Mesendoderm (in vitro differentiated cells): ENCODE measurements at regions not wholly inside any gene's neighbourhood (a gene's known extent, or its start where the extent isn't known, plus 50 kb on each side); places are given as distances from the start of the nearest gene placed in this dataset.

ENCODE experiments used
- DNase-seq: peaks from one replicate; pipeline ENCODE4 v3.0.0; 2013
- H2AK5ac ChIP-seq: 2 replicates; pipeline ENCODE4 v1.6.1; 2013; ENCODE audit warnings: low read length, inconsistent platforms
- H2BK120ac ChIP-seq: 2 replicates; pipeline ENCODE4 v1.6.1; 2013; ENCODE audit warnings: low read depth, mild to moderate bottlenecking, low read length, moderate library complexity, mixed read lengths
- H2BK15ac ChIP-seq: replicated peaks from 2 replicates; pipeline ENCODE4 v1.6.1; 2013; ENCODE audit warnings: low read depth, mild to moderate bottlenecking, moderate library complexity
- H2BK5ac ChIP-seq: 2 replicates; pipeline ENCODE4 v1.6.1; 2013; ENCODE audit warnings: low read length, inconsistent platforms
- H3K18ac ChIP-seq: 2 replicates; pipeline ENCODE4 v1.6.1; 2013; ENCODE audit warnings: mild to moderate bottlenecking, low read length, mixed read lengths
- H3K23ac ChIP-seq: one replicate; pipeline ENCODE4 v1.6.1; 2013; ENCODE audit warnings: low read length
- H3K27ac ChIP-seq: 2 replicates; pipeline ENCODE4 v1.5.1; 2013; ENCODE audit warnings: low read depth, mild to moderate bottlenecking, inconsistent platforms, low read length, moderate library complexity
- H3K27me3 ChIP-seq: 2 replicates; pipeline ENCODE4 v1.6.1; 2013; ENCODE audit warnings: low read length, control low read depth, mild to moderate bottlenecking, inconsistent platforms; ENCODE audit not compliant: insufficient read depth, poor library complexity
- H3K36me3 ChIP-seq: 2 replicates; pipeline ENCODE4 v1.6.1; 2013; ENCODE audit warnings: low read length, inconsistent platforms; ENCODE audit not compliant: control insufficient read depth, insufficient read depth
- H3K4ac ChIP-seq: one replicate; pipeline ENCODE4 v1.6.1; 2013; ENCODE audit warnings: low read depth, mild to moderate bottlenecking, low read length, moderate library complexity
- H3K4me1 ChIP-seq: 2 replicates; pipeline ENCODE4 v1.6.1; 2013; ENCODE audit warnings: low read depth, low read length, inconsistent platforms; ENCODE audit not compliant: control insufficient read depth
- H3K4me2 ChIP-seq: 2 replicates; pipeline ENCODE4 v1.6.1; 2013; ENCODE audit warnings: low read length
- H3K4me3 ChIP-seq: 2 replicates; pipeline ENCODE4 v1.5.1; 2013; ENCODE audit warnings: mild to moderate bottlenecking, low read length
- H3K56ac ChIP-seq: one replicate; pipeline ENCODE4 v1.6.1; 2013; ENCODE audit warnings: low read length
- H3K79me1 ChIP-seq: 2 replicates; pipeline ENCODE4 v1.6.1; 2013; ENCODE audit warnings: low read length, inconsistent platforms
- H3K79me2 ChIP-seq: 2 replicates; pipeline ENCODE4 v1.6.1; 2013; ENCODE audit warnings: mild to moderate bottlenecking, low read length; ENCODE audit not compliant: control insufficient read depth, insufficient read depth
- H3K9ac ChIP-seq: 2 replicates; pipeline ENCODE4 v1.6.1; 2013; ENCODE audit warnings: low read length, inconsistent platforms
- H4K5ac ChIP-seq: one replicate; pipeline ENCODE4 v1.6.1; 2013; ENCODE audit warnings: low read length
- H4K8ac ChIP-seq: one replicate; pipeline ENCODE4 v1.6.1; 2013; ENCODE audit warnings: low read depth, mild to moderate bottlenecking, control low read depth, low read length, moderate library complexity
- WGBS: extraction: QIAGEN DNeasy Blood & Tissue Kit; methylation state at CpG from one replicate; pipeline ENCODE4 v1.1.7; 2013; ENCODE audit warnings: low lambda C conversion rate, missing lambda C conversion rate; ENCODE audit not compliant: insufficient coverage; ENCODE audit errors: extremely low coverage; 5-methylcytosine and 5-hydroxymethylcytosine counted together

GRCh38 chr18:29605365-29605764 is 1428.4 kb upstream of the CDH2 start:
- WGBS = no CpG with 5 or more reads among the region's 1 CpG
- Histone ChIP-seq H3K4me3 (no peak overlapping the region), H3K79me2 (no peaks in the 10 kb centered on the region)

GRCh38 chr18:29596959-29597358 is 1420.0 kb upstream of the CDH2 start:
- H3K36me3 ChIP-seq = no peaks in the 10 kb centered on the region
- H3K18ac ChIP-seq = no peak overlapping the region
- no peak overlapping the region for H4K8ac ChIP-seq
- no peak overlapping the region for H3K4ac ChIP-seq
- H3K4me2 ChIP-seq = no peak overlapping the region
- H2BK120ac ChIP-seq = no peak overlapping the region
- no peak overlapping the region for H3K4me3 ChIP-seq
- H2BK15ac ChIP-seq = no peak overlapping the region
- no peaks in the 10 kb centered on the region for H3K4me1 ChIP-seq
- no peak overlapping the region for H2BK5ac ChIP-seq
- H3K27me3 ChIP-seq = no peaks in the 10 kb centered on the region
- no peak overlapping the region for H2AK5ac ChIP-seq
- no peak overlapping the region for H3K23ac ChIP-seq
- DNase-seq = no peak
- H4K5ac ChIP-seq = no peak overlapping the region
- H3K9ac ChIP-seq = no peak overlapping the region
- H3K79me2 ChIP-seq = no peaks in the 10 kb centered on the region
- no peak overlapping the region for H3K56ac ChIP-seq
- H3K27ac ChIP-seq = no peak overlapping the region
- WGBS = 100% methylated on average over 2 of the region's 5 CpGs
- H3K79me1 ChIP-seq = no peaks in the 10 kb centered on the region

More at GRCh38 chr18:29605365-29605764, 1428.4 kb upstream of the CDH2 start:
- H3K56ac ChIP-seq = no peak overlapping the region
- DNase-seq = peak; percentile 15
- H3K79me1 ChIP-seq = no peaks in the 10 kb centered on the region
- H3K27ac ChIP-seq = no peak overlapping the region
- no peaks in the 10 kb centered on the region for H3K4me1 ChIP-seq
- H3K18ac ChIP-seq = no peak overlapping the region
- H2BK5ac ChIP-seq = no peak overlapping the region
- no peak overlapping the region for H2BK120ac ChIP-seq
- no peak overlapping the region for H3K9ac ChIP-seq
- no peak overlapping the region for H4K5ac ChIP-seq
- no peak overlapping the region for H2AK5ac ChIP-seq
- H3K4me2 ChIP-seq = no peak overlapping the region
- H2BK15ac ChIP-seq = no peak overlapping the region
- no peak overlapping the region for H3K4ac ChIP-seq
- no peak overlapping the region for H4K8ac ChIP-seq
- H3K27me3 ChIP-seq = no peaks in the 10 kb centered on the region
- no peaks in the 10 kb centered on the region for H3K36me3 ChIP-seq
- no peak overlapping the region for H3K23ac ChIP-seq

- H2AK5ac ChIP-seq = no peak overlapping the region
- H2BK120ac ChIP-seq = no peak overlapping the region
- no peaks in the 10 kb centered on the region for H3K79me1 ChIP-seq
- H3K9ac ChIP-seq = no peak overlapping the region
- H3K23ac ChIP-seq = no peak overlapping the region
- no peaks in the 10 kb centered on the region for H3K27me3 ChIP-seq
- no peak overlapping the region for H2BK15ac ChIP-seq
- H3K18ac ChIP-seq = no peak overlapping the region
- no peak overlapping the region for H3K56ac ChIP-seq
- no peak overlapping the region for H3K4me3 ChIP-seq
- DNase-seq = peak; percentile 2
- no peak overlapping the region for H4K8ac ChIP-seq
- H2BK5ac ChIP-seq = no peak overlapping the region
- no peak overlapping the region for H4K5ac ChIP-seq
- no peaks in the 10 kb centered on the region for H3K4me1 ChIP-seq
- no peak overlapping the region for H3K27ac ChIP-seq
- no peak overlapping the region for H3K4me2 ChIP-seq
- no CpG with 5 or more reads among the region's 2 CpGs for WGBS
- no peaks in the 10 kb centered on the region for H3K79me2 ChIP-seq
- no peak overlapping the region for H3K4ac ChIP-seq
- no peaks in the 10 kb centered on the region for H3K36me3 ChIP-seq
Measured at GRCh38 chr18:29594493-29594892, 1417.6 kb upstream of the CDH2 start.

GRCh38 chr18:29588446-29589100 is 1411.6 kb upstream of the CDH2 start:
- Histone ChIP-seq H3K23ac (no peak overlapping the region), H3K4me3 (no peak overlapping the region)

GRCh38 chr18:29586210-29586609 is 1409.3 kb upstream of the CDH2 start:
- Histone ChIP-seq H2BK5ac (no peak overlapping the region), H2BK120ac (no peak overlapping the region), H3K4ac (no peak overlapping the region), H3K36me3 (no peaks in the 10 kb centered on the region), H3K4me3 (no peak overlapping the region), H4K8ac (no peak overlapping the region), H2BK15ac (no peak overlapping the region), H3K27ac (no peak overlapping the region), H3K79me1 (no peaks in the 10 kb centered on the region), H2AK5ac (no peak overlapping the region), H4K5ac (no peak overlapping the region), H3K4me1 (no peaks in the 10 kb centered on the region), H3K79me2 (no peaks in the 10 kb centered on the region), H3K4me2 (no peak overlapping the region), H3K56ac (no peak overlapping the region), H3K23ac (no peak overlapping the region), H3K27me3 (no peaks in the 10 kb centered on the region), H3K18ac (no peak overlapping the region), H3K9ac (no peak overlapping the region)
- WGBS = no CpG with 5 or more reads among the region's 3 CpGs
- DNase-seq = peak; percentile 11

More at GRCh38 chr18:29588446-29589100, 1411.6 kb upstream of the CDH2 start:
- H2BK15ac ChIP-seq = no peak overlapping the region
- WGBS = no CpG with 5 or more reads among the region's 17 CpGs
- H3K36me3 ChIP-seq = no peaks in the 10 kb centered on the region
- no peak overlapping the region for H3K4ac ChIP-seq
- H4K5ac ChIP-seq = no peak overlapping the region
- no peaks in the 10 kb centered on the region for H3K27me3 ChIP-seq
- H3K27ac ChIP-seq = no peak overlapping the region
- H2BK120ac ChIP-seq = no peak overlapping the region
- H2AK5ac ChIP-seq = no peak overlapping the region
- H2BK5ac ChIP-seq = no peak overlapping the region
- no peak overlapping the region for H3K56ac ChIP-seq
- no peak overlapping the region for H4K8ac ChIP-seq
- no peak for DNase-seq
- no peak overlapping the region for H3K18ac ChIP-seq
- no peaks in the 10 kb centered on the region for H3K79me1 ChIP-seq
- no peaks in the 10 kb centered on the region for H3K4me1 ChIP-seq
- no peaks in the 10 kb centered on the region for H3K79me2 ChIP-seq
- no peak overlapping the region for H3K9ac ChIP-seq
- H3K4me2 ChIP-seq = no peak overlapping the region

- Histone ChIP-seq H2BK120ac (no peak overlapping the region), H4K5ac (no peak overlapping the region), H3K4ac (no peak overlapping the region), H3K36me3 (no peaks in the 10 kb centered on the region), H3K23ac (no peak overlapping the region), H2BK5ac (no peak overlapping the region), H3K79me1 (no peaks in the 10 kb centered on the region), H2AK5ac (no peak overlapping the region), H3K56ac (no peak overlapping the region), H4K8ac (no peak overlapping the region), H3K27ac (no peak overlapping the region), H3K4me1 (no peaks in the 10 kb centered on the region), H3K4me2 (no peak overlapping the region), H3K4me3 (no peak overlapping the region), H3K79me2 (no peaks in the 10 kb centered on the region), H2BK15ac (no peak overlapping the region), H3K18ac (no peak overlapping the region), H3K9ac (no peak overlapping the region), H3K27me3 (no peaks in the 10 kb centered on the region)
- no peak for DNase-seq
- no CpG with 5 or more reads among the region's 1 CpG for WGBS
Measured at GRCh38 chr18:29560270-29560669, 1383.3 kb upstream of the CDH2 start.
